Thoracic aorta (tissue), 2 donors: ENCODE measurements at regions not wholly inside any gene's neighbourhood (a gene's known extent, or its start where the extent isn't known, plus 50 kb on each side); places are given as distances from the start of the nearest gene placed in this dataset.
"Not testable (repeated sequence)": the region's sequence is repeated elsewhere in the genome, so short reads cannot be mapped to it uniquely, and the experiment has no call there.

Experiments used
- ATAC-seq: fragments of 150-250 bp; one replicate; pipeline ENCODE4 v1.8.0; 2017; ENCODE audit warnings: low read depth; ENCODE audit not compliant: insufficient number of reproducible peaks, low FRiP score
- DNase-seq: peaks from one replicate; pipeline ENCODE4 v3.0.0-alpha.2; 2020; ENCODE audit warnings: low spot score
- H3K27ac ChIP-seq, 2 donors: fragments of 200-600 bp; sonication (generic); 1 replicate in 1 of 2; 2 replicates in 1 of 2; pipeline ENCODE4 v1.5.1; 2016; ENCODE audit warnings: mild to moderate bottlenecking in 2 of 2, moderate library complexity in 2 of 2
- H3K27me3 ChIP-seq: fragments of 200-600 bp; sonication (generic); replicated peaks from 2 replicates; pipeline ENCODE4 v1.6.0; 2016; ENCODE audit warnings: mild to moderate bottlenecking; ENCODE audit not compliant: insufficient read depth
- H3K36me3 ChIP-seq: fragments of 200-600 bp; sonication (generic); one replicate; pipeline ENCODE4 v1.5.1; 2016
- H3K4me1 ChIP-seq, 2 donors: fragments of 200-600 bp; sonication (generic); 1 replicate in 1 of 2; 2 replicates in 1 of 2; pipeline versions ENCODE4 v1.5.1 to v1.6.0; 2016; ENCODE audit warnings: low read depth in 2 of 2, mild to moderate bottlenecking in 1 of 2; ENCODE audit not compliant: control insufficient read depth in 1 of 2
- H3K4me3 ChIP-seq: fragments of 200-600 bp; sonication (generic); 2 replicates; pipeline ENCODE4 v1.5.1; 2016; ENCODE audit warnings: mild to moderate bottlenecking
- H3K9me3 ChIP-seq: fragments of 200-600 bp; sonication (generic); 2 replicates; pipeline ENCODE4 v1.5.1; 2016
- CTCF ChIP-seq: fragments of 200-600 bp; sonication (generic); IDR thresholded peaks from one replicate; pipeline ENCODE4 v1.5.1; 2019; ENCODE audit warnings: antibody characterized with exemption

DNA sequence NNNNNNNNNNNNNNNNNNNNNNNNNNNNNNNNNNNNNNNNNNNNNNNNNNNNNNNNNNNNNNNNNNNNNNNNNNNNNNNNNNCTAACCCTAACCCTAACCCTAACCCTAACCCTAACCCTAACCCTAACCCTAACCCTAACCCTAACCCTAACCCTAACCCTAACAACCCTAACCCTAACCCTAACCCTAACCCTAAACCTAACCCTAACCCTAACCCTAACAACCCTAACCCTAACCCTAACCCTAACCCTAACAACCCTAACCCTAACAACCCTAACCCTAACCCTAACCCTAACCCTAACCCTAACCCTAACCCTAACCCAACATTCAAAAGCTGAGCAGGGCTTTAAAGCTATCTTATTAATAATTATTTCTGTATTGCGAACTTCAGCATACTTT is 182.5 kb upstream of the FAM20C start:
- not testable (repeated sequence) for H3K27ac ChIP-seq, H3K9me3 ChIP-seq, DNase-seq, H3K4me1 ChIP-seq, H3K4me3 ChIP-seq, H3K27me3 ChIP-seq, H3K36me3 ChIP-seq, ATAC-seq

GRCh38 chr7:32565-33280 is 159.6 kb upstream of the FAM20C start:
- H3K27ac ChIP-seq, H3K4me1 ChIP-seq, H3K36me3 ChIP-seq, DNase-seq, H3K27me3 ChIP-seq, H3K9me3 ChIP-seq, ATAC-seq, H3K4me3 ChIP-seq: not testable (repeated sequence)

- H3K4me1 ChIP-seq, H3K27me3 ChIP-seq, DNase-seq, ATAC-seq, H3K27ac ChIP-seq, H3K4me3 ChIP-seq, H3K9me3 ChIP-seq, H3K36me3 ChIP-seq: not testable (repeated sequence)
These were observed 157.2 kb upstream of the FAM20C start for GRCh38 chr7:35121-35541.

DNA sequence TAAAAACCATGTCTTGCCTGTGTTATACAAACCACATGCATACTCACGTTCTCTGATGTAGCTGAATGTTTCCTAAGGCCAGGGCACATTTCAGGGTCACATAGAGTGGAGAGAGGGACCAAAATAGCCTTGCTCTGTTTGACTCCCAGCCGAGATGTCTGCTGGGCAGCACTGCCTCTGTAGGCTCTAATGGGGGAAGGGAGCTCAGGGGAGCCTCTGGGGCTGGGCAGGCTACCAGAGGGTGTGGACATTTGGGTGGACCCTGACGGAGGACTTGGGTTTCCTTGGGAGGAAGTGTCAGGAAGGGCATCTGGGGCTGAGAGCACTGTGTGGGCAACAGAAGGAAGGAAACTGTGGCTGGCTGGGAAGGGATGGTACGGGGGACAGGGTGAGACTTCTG is 155.8 kb upstream of the FAM20C start:
- not testable (repeated sequence) for H3K27ac ChIP-seq, H3K4me1 ChIP-seq, H3K9me3 ChIP-seq, DNase-seq, ATAC-seq, H3K36me3 ChIP-seq, H3K4me3 ChIP-seq, H3K27me3 ChIP-seq

DNA sequence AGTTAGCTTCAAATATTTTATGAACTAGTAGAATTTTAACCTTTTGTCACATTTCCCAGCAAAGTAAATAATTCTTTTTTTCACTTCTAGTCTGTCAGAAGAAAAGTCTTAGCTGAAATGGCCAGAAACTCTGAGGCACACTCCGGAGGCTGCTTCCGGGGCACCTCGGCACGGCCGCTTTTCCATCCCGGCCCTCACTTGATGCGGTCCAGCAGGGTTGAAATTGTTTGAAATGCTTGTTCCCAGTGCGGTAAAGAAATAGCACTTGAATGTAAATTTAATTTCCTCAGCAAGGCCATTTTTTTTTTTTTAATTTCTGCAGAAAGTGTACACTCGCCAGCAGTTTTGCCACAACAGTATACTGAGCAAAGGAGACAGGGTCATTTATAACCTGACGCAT is 154.7 kb upstream of the FAM20C start:
- not testable (repeated sequence) for ATAC-seq, H3K4me3 ChIP-seq, H3K27me3 ChIP-seq, H3K27ac ChIP-seq, H3K9me3 ChIP-seq, DNase-seq, H3K36me3 ChIP-seq, H3K4me1 ChIP-seq

DNA sequence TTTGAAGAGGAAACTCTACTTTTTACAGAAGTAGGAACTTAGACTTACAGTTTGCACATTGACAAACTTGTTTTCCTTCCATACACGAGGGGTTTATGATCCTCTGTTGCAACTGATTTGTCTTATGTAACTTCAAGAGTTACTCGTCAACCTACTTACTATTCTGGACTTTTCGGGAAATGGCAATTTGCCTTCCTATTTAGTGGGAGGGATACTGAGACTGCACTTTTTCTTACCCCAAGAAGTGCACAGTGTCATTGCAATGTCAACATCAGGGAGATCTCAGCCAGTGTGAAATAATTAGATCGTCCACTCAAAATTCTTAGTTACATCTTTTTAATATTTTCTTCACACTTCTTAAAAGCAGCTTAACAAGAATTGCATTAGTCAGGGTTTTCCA is 153.9 kb upstream of the FAM20C start:
- not testable (repeated sequence) for ATAC-seq, H3K4me3 ChIP-seq, DNase-seq, H3K36me3 ChIP-seq, H3K27ac ChIP-seq, H3K9me3 ChIP-seq, H3K4me1 ChIP-seq, H3K27me3 ChIP-seq

- H3K27ac ChIP-seq, H3K36me3 ChIP-seq, DNase-seq, H3K4me3 ChIP-seq, ATAC-seq, H3K9me3 ChIP-seq, H3K4me1 ChIP-seq, H3K27me3 ChIP-seq: not testable (repeated sequence)
These were observed 152.2 kb upstream of the FAM20C start for GRCh38 chr7:39984-40740.

DNA sequence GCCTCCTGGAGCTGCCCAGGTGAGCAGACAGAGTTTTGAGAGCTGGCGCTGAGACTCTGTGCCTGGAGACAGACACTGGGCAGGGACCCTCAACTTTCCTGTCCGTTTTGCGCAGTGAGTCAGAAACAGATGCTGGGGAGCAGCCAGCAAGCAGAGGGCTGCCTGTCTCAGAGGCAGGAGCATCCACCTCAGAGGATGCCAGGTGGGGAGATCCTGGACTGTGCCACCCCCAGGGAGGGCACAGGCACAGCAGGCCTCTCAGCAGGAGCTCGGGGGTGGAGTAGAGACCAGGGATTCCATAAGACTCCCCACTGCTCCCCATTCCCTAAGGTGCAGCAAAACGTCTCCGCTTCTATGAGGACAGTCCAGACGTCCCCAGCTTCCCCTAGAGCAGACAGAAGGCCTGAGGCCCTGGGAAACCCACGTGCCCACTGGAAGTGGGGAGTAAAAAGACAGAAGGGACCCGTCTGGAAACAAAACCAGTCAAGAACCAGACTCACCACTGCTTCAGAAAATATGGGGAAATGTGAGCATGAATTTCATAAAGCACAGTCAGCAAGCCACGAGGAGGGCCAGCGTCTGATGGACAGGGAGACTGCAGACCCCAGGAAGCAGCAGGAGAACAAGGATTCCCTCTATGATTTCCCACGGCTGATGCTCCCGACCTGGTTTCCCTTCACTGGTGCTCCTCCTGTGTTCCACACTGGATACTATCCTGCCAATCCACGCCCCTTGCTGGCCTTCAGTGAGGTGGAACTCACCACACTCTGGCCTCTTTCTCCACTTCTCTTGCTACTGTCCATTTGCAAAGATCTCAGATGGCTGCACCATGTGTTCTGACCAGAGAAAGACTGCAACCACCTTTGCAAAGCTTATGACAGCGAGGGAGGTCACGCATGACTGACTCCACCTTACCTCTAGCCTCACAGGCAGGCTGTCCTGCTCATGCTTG is 151.3 kb upstream of the FAM20C start:
- H3K9me3 ChIP-seq, result no peaks in the 10 kb centered on the region
- no peak overlapping the region for H3K27ac ChIP-seq
- no peaks in the 10 kb centered on the region for H3K4me1 ChIP-seq
- H3K4me3 ChIP-seq, result no peak overlapping the region
- ATAC-seq (no peak), DNase-seq (no peak)
- TF ChIP-seq CTCF, result no peak
- H3K27me3 ChIP-seq, result no peaks in the 10 kb centered on the region
- no peaks in the 10 kb centered on the region for H3K36me3 ChIP-seq
